Gastroesophageal sphincter (tissue), 4 donors: ENCODE measurements at regions not wholly inside any gene's neighbourhood (a gene's known extent, or its start where the extent isn't known, plus 50 kb on each side); places are given as distances from the start of the nearest gene placed in this dataset.
"Not testable (repeated sequence)": the region's sequence is repeated elsewhere in the genome, so short reads cannot be mapped to it uniquely, and the experiment has no call there.

Experiments
- ATAC-seq: fragments of 150-250 bp; one replicate; pipeline ENCODE4 v1.9.1; 2016; ENCODE audit warnings: mild to moderate bottlenecking, moderate library complexity
- H3K27ac ChIP-seq, 4 donors: fragments of 200-600 bp; sonication (generic) in 3 of 4; 1 replicate in 3 of 4; 2 replicates in 1 of 4; pipeline ENCODE4 v1.5.1; 2016 to 2019
- H3K27me3 ChIP-seq: fragments of 200-600 bp; sonication (generic); one replicate; pipeline ENCODE4 v1.5.1; 2019
- H3K36me3 ChIP-seq, 2 donors: fragments of 200-600 bp; sonication (generic); one replicate each; pipeline ENCODE4 v1.5.1; 2019; ENCODE audit warnings: control low read depth in 1 of 2
- H3K4me1 ChIP-seq, 3 donors: fragments of 200-600 bp; sonication (generic); 1 replicate in 2 of 3; 2 replicates in 1 of 3; pipeline ENCODE4 v1.5.1; 2016 to 2019; ENCODE audit warnings: control low read depth in 2 of 3
- H3K4me3 ChIP-seq, 2 donors: fragments of 200-600 bp; sonication (generic); one replicate each; pipeline ENCODE4 v1.5.1; 2019; ENCODE audit warnings: mild to moderate bottlenecking in 1 of 2, moderate library complexity in 1 of 2
- H3K9me3 ChIP-seq, 3 donors: fragments of 200-600 bp; sonication (generic); one replicate each; pipeline ENCODE4 v1.5.1; 2017 to 2019; ENCODE audit warnings: control low read depth in 2 of 3
- WGBS, 2 donors: methylation state at CpG; one replicate each; pipeline ENCODE4 v1.1.5; 2018; ENCODE audit warnings: low coverage in 1 of 2; 5-methylcytosine and 5-hydroxymethylcytosine counted together

DNA sequence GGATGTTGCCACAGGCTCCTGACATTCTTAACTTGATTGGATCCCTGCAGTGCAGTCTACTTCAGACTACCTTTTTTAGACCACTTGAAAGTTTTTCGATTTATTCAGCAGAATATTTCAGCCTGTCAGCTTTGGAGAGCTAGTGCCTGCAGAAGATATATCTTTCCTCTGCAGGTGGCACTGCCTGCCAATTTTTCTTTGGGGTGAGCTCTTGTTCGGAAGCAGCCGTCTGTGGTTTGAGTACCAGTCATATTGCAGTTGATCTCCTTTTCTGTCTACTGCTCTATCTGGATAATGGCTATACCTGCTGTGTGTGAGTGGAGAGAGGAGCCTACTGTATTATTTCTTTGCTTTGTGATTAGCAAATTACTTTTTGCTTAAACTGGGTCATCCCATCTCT, 1486.9 kb downstream of the KHDRBS2 start:
- ATAC-seq, H3K4me3 ChIP-seq, H3K27ac ChIP-seq, H3K27me3 ChIP-seq, H3K36me3 ChIP-seq, H3K9me3 ChIP-seq, H3K4me1 ChIP-seq: not testable (repeated sequence)
- 38% methylated on average over 3 of the region's 3 CpGs; no CpG with 5 or more reads in 1 of the 2 donors for whole genome bisulfite sequencing, 2 donors

DNA sequence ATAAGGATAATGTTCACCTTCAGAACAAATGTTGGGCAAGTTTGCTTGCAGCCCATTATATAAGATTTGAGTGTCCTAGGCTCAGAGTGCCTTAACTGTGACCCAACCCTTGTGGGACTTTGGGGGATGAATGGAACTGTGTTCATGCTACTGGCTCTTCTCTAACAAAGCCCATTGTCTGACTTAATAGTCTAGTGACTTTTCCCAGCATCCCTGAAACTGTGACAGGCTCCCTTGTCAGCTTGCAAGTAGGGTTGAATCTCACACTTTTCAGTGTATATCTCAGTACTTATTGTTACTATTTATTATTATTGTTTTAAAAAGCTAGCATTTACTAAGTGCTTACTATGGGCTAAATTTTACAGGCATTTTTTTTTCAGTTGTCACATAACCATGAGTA, 1488.2 kb downstream of the KHDRBS2 start:
- not testable (repeated sequence) for H3K27me3 ChIP-seq, H3K4me3 ChIP-seq, H3K4me1 ChIP-seq, H3K9me3 ChIP-seq, ATAC-seq, H3K36me3 ChIP-seq, H3K27ac ChIP-seq

DNA sequence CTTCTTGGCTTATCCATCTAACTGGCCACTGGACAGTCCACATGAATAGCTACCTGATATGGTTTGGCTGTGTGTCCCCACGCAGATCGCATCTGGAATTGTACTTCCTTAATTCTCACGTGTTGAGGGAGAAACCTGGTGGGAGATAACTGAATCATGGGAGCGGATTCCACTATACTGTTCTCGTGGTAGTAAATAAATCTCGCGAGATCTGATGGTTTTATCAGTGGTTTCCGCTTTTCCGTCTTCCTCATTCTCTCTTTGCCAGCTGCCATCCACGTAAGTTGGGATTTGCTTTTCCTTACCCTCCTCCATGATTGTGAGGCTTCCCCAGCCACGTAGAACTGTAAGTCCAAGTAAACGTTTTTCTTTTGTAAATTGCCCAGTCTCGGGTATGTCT, 1496.4 kb downstream of the KHDRBS2 start:
- H3K27ac ChIP-seq, H3K4me1 ChIP-seq, H3K9me3 ChIP-seq, ATAC-seq, H3K36me3 ChIP-seq, H3K4me3 ChIP-seq, H3K27me3 ChIP-seq: not testable (repeated sequence)
- WGBS, 2 donors, result 77 to 86% methylated on average over 13 of the region's 13 CpGs

DNA sequence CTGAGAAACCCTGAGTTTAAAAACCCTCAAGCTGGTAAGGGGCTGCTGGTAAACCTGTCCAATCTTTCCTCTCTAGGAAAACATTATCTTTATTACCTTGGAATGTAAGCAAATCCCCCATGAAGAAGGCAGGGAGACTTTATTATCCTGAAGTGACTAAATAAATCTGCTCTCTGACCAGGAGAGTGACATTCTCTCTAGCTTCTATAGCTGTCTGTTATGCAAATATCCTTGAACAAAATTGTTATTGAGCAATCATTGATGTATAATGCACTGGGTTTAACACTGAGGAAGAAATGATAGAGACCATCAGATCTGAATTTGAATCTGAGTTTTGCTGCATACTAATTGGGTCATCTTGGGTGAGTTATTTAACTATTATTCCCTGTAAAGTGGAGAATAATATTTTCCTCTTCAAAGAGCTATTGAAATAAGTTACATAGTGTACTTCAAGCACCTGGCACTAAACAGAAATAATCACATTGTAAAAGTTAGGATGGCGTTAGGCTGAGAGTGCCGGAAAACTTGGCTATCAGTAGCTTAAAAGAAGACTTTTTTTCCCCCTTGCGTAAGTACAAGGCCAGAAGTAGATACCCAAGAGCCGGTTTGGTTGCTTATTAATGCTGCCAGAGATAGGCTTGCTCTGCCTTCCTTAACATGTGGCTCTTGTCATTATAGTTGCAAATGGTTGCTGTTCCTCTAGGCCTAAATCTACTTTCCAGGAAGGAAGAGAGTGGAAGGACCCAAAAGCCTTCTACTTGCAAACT, 1503.1 kb downstream of the KHDRBS2 start:
- H3K27ac ChIP-seq, H3K4me1 ChIP-seq, ATAC-seq, H3K9me3 ChIP-seq, H3K36me3 ChIP-seq, H3K4me3 ChIP-seq, H3K27me3 ChIP-seq: not testable (repeated sequence)
- 73 to 88% methylated on average over 4 of the region's 4 CpGs for WGBS, 2 donors

DNA sequence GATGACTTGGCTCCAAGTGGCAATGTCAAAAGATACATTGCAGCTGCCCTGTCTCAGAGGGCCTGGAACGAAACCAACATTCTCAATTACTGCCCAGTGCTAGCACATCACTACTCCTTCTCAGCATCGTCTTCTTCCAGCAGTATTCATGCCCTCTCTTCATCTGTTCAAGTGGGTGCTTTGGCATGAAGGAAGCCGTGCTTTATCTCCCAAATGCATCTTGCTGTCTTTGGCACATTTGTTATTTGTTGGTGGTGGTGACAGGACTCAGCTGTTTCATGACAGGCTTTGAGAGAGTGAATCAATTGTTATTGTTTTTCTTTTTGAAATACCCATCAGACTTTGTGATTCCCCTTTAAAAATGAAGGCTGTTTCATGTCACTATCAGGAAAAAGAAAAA, 1506.4 kb downstream of the KHDRBS2 start:
- H3K36me3 ChIP-seq, ATAC-seq, H3K4me1 ChIP-seq, H3K27ac ChIP-seq, H3K4me3 ChIP-seq, H3K9me3 ChIP-seq, H3K27me3 ChIP-seq: not testable (repeated sequence)
- WGBS, 2 donors, result 13 to 48% methylated on average over 3 of the region's 3 CpGs

DNA sequence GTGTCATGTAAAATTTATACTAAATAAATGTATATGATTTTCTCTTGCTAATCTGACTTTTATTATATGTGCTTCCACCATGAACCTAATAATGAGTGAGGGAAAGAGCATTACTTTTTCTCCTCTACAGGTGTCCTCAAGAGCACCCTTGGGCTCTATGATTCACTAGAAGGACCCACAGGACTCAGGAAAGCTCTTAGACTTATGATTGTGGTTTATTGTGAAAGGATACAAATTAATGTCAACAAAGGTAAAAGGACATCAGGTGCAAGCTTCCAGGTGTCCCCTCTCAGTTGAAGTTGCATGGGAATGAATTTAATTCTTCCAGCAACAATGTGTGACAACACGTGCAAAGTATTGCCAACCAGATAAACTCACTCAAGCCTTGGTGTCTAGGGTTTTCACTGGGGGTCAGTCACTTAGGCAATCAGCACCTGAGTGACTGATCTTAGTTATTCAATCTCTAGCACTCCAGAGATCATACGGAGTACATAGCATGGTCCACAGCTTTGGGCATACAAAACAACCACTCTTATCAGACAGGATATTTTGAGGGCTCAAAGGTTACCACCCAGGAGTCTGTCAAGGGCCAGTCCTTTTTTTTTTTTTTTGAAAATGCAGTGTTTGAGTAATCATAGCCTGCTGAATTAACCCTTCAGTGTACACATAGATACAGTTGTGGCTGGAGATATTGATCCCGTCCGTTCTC, 1518.1 kb downstream of the KHDRBS2 start:
- H3K27ac ChIP-seq, H3K36me3 ChIP-seq, H3K4me1 ChIP-seq, H3K27me3 ChIP-seq, H3K4me3 ChIP-seq, H3K9me3 ChIP-seq, ATAC-seq: not testable (repeated sequence)
- 44 to 62% methylated on average over 3 to 4 of the region's 4 CpGs for WGBS, 2 donors

DNA sequence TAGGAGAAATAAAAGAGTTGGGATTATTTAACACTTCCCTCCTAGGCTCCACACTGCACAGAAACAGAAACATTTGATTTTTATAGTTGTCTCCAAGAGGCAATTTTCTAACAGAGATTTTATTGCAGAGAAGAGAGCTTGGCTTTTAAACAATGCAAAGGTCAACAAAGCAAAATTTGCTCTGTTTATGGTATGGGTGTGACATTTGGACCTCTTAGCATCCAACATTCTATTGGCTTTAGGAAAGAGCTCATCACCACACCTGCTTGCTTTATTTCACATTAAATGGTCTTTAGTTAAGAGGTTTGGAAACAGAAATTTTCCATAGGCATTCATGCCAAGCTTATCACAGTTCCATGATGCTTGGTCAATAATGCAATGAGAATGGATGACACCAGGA, 1520.7 kb downstream of the KHDRBS2 start:
- ATAC-seq, H3K36me3 ChIP-seq, H3K4me3 ChIP-seq, H3K27me3 ChIP-seq, H3K9me3 ChIP-seq, H3K27ac ChIP-seq, H3K4me1 ChIP-seq: not testable (repeated sequence)

DNA sequence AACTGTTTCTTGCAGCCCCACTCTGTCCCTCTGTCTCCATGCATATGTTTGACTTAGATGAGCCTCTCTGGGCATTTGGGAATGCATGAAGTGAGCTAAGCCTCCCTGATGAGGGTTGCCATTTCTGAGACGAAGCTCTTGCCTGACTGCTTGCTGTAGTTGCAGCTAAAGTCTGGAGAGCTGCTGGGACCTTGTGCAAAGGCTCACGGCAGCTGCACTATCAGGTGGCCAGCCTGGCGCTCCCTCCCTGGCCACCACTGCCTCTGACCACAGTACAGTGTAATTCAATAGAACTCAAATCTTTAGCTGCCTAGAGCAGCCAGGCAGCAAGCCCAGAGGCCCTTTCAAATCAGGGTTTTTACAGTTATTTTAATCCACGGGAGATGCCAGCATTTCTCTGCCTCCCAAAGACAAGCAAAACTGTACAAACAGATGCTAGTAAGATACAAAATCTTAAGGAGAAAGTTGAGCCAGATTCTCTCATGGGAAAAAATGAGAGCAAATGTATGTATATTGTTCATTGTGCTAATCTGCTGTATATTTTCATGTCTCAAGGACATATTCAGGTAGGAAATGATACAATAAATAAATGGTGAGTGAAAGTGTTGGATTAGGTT, 1522.5 kb downstream of the KHDRBS2 start:
- ATAC-seq, H3K27ac ChIP-seq, H3K4me1 ChIP-seq, H3K36me3 ChIP-seq, H3K9me3 ChIP-seq, H3K4me3 ChIP-seq, H3K27me3 ChIP-seq: not testable (repeated sequence)
- no CpG with 5 or more reads among the region's 4 CpGs for WGBS, 2 donors

DNA sequence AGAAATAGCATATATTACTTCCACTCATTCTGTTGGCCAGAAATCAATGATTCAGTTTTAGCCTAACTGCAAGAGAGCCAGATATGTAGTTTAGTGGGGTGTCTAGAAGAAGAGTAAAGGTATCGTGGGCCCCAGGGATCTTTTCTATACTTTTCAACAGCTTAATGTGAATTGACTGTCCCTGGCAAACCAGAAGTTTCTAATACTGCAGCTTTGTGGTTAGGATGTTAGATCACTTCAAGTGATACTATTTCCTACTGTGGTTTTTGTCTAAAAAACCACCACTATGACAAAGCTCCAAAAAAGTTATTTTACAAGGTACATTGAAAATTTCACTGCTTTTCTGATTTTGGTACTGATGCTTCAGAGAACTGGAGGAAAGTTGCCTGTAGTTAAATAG, 1525.1 kb downstream of the KHDRBS2 start:
- WGBS, 2 donors, result 47% methylated on average over 1 of the region's 1 CpG; no CpG with 5 or more reads in 1 of the 2 donors
- H3K27ac ChIP-seq, H3K36me3 ChIP-seq, H3K4me1 ChIP-seq, H3K9me3 ChIP-seq, H3K4me3 ChIP-seq, H3K27me3 ChIP-seq, ATAC-seq: not testable (repeated sequence)

DNA sequence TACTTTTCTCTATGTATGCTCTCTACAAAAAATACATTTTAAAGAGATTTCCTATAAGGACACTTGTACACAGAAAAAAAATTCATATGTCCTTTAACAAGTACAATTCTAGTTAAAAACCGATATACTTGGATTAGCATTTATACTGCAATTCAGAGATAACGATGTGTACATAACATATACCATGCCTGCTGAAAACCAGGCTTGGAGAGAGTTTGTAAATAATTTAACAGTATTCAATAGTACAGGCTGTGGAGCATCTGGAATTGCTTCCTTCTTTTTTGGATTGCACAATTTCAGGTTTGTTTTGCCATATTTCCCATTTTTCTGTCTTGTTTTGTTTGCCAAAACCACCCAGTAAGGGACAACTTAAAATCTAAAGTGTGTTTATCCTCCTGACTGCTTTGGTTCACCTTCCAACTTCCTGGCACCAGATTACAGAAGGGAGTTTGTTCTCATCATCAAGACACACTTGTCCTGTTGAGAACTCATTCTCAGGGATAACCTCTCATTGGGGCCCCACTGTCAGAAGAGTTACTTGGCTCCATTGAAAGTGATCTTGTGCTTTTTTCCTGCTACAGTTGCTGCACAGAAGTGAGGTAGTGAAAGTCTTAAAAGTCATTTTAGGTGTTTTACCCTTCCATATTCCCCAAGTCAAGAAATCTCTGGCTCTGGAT, 1526.7 kb downstream of the KHDRBS2 start:
- H3K4me3 ChIP-seq, H3K27ac ChIP-seq, ATAC-seq, H3K9me3 ChIP-seq, H3K27me3 ChIP-seq, H3K4me1 ChIP-seq, H3K36me3 ChIP-seq: not testable (repeated sequence)
- 75 to 91% methylated on average over 1 to 2 of the region's 2 CpGs for WGBS, 2 donors

DNA sequence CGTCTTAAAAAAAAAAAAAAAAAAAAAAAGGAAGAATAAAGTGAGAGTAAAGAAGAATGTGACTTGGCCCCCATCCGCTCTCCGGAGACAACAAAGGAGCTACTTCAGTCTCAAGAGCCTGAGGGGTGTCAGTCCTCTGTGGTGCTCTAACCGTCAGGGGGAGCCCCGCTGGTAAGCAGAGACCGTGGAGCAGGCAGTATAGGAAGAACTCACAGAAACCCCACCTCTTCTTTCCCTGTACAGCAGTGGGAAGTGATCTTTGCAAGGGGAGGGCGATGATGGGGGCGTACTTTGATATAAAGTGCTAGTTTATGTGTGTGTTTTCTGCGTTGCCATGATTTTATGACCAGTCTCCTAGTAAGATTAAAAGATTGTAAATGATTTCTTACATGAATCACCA, 1527.3 kb downstream of the KHDRBS2 start:
- not testable (repeated sequence) for H3K27ac ChIP-seq, H3K27me3 ChIP-seq, ATAC-seq, H3K4me1 ChIP-seq, H3K9me3 ChIP-seq, H3K36me3 ChIP-seq, H3K4me3 ChIP-seq
- 86 to 96% methylated on average over 4 to 8 of the region's 9 CpGs for WGBS, 2 donors
